CD4-positive, CD25-positive, alpha-beta regulatory T cell (primary cell): ENCODE measurements at regions not wholly inside any gene's neighbourhood (a gene's known extent, or its start where the extent isn't known, plus 50 kb on each side); places are given as distances from the start of the nearest gene placed in this dataset.

Experiments
- ATAC-seq, 2 donors: fragments of 150-1000 bp; cut with Tn5 transposase; one replicate each; pipeline ENCODE4 v1.10.0; 2021; ENCODE audit warnings: low read depth in 2 of 2, moderate number of reproducible peaks in 2 of 2, moderate library complexity in 1 of 2
- DNase-seq, 3 donors: peaks; one replicate each; pipeline versions ENCODE4 v3.0.0 to v3.0.0-alpha.2; 2012 to 2022; ENCODE audit warnings: mixed read lengths in 1 of 3
- H3K27ac ChIP-seq: one replicate; pipeline ENCODE4 v1.7.0; 2013; ENCODE audit warnings: mild to moderate bottlenecking, low read length; ENCODE audit not compliant: insufficient read depth, poor library complexity, severe bottlenecking
- H3K27me3 ChIP-seq: one replicate; pipeline ENCODE4 v1.7.0; 2013; ENCODE audit warnings: low read length; ENCODE audit not compliant: control insufficient read depth, insufficient read depth
- H3K36me3 ChIP-seq: one replicate; pipeline ENCODE4 v1.7.0; 2013; ENCODE audit warnings: mild to moderate bottlenecking, low read length, moderate library complexity; ENCODE audit not compliant: control insufficient read depth, insufficient read depth
- H3K4me1 ChIP-seq: 2 replicates; pipeline ENCODE4 v1.7.0; 2013; ENCODE audit warnings: mild to moderate bottlenecking, low read length; ENCODE audit not compliant: insufficient read depth, control insufficient read depth, poor library complexity, severe bottlenecking
- H3K4me3 ChIP-seq: one replicate; pipeline ENCODE4 v1.7.0; 2013; ENCODE audit warnings: low read depth, mild to moderate bottlenecking, low read length, moderate library complexity
- H3K9me3 ChIP-seq, 2 experiments: 1 replicate in 1 of 2; 2 replicates in 1 of 2; pipeline ENCODE4 v1.7.0; 2013; ENCODE audit warnings: low read length in 2 of 2, mild to moderate bottlenecking in 1 of 2, moderate library complexity in 1 of 2; ENCODE audit not compliant: control insufficient read depth in 2 of 2
- H3K27ac Mint-ChIP-seq, 3 donors: one replicate each; pipeline ENCODE4 v1.8.0; 2020 to 2022; ENCODE audit warnings: mild to moderate bottlenecking in 3 of 3, mixed read lengths in 3 of 3, moderate library complexity in 2 of 3
- H3K27me3 Mint-ChIP-seq: one replicate; pipeline ENCODE4 v1.8.0; 2022; ENCODE audit warnings: mild to moderate bottlenecking, mixed read lengths
- H3K36me3 Mint-ChIP-seq: one replicate; pipeline ENCODE4 v1.8.0; 2020; ENCODE audit warnings: mixed read lengths
- H3K4me1 Mint-ChIP-seq, 4 donors: one replicate each; pipeline ENCODE4 v1.8.0; 2020 to 2022; ENCODE audit warnings: mixed read lengths in 4 of 4, mild to moderate bottlenecking in 1 of 4
- H3K4me3 Mint-ChIP-seq, 4 donors: one replicate each; pipeline ENCODE4 v1.8.0; 2020 to 2022; ENCODE audit warnings: mild to moderate bottlenecking in 4 of 4, mixed read lengths in 4 of 4, moderate library complexity in 3 of 4
- H3K9me3 Mint-ChIP-seq, 7 donors: one replicate each; pipeline ENCODE4 v1.8.0; 2020 to 2022; ENCODE audit warnings: mixed read lengths in 7 of 7, mild to moderate bottlenecking in 3 of 7, moderate library complexity in 2 of 7

- peaks cover 0 to 4% of the 10 kb centered on the region in 2 experiments for H3K9me3 ChIP-seq
- Mint-ChIP-seq H3K9me3 (peaks cover 0 to 17% (median 6%) of the 10 kb centered on the region in 7 donors), H3K36me3 (no peaks in the 10 kb centered on the region), H3K27ac (no peak overlapping the region), H3K27me3 (no peaks in the 10 kb centered on the region), H3K4me3 (no peak overlapping the region), H3K4me1 (no peaks in the 10 kb centered on the region)
- H3K27ac ChIP-seq = no peak overlapping the region
- H3K27me3 ChIP-seq = no peaks in the 10 kb centered on the region
- DNase-seq (no peak), ATAC-seq (no peak)
- no peak overlapping the region for H3K4me3 ChIP-seq
- no peaks in the 10 kb centered on the region for H3K36me3 ChIP-seq
- no peaks in the 10 kb centered on the region for H3K4me1 ChIP-seq
These were observed 892.9 kb downstream of the OLFM4 start for GRCh38 chr13:53921473-53921872.

DNA sequence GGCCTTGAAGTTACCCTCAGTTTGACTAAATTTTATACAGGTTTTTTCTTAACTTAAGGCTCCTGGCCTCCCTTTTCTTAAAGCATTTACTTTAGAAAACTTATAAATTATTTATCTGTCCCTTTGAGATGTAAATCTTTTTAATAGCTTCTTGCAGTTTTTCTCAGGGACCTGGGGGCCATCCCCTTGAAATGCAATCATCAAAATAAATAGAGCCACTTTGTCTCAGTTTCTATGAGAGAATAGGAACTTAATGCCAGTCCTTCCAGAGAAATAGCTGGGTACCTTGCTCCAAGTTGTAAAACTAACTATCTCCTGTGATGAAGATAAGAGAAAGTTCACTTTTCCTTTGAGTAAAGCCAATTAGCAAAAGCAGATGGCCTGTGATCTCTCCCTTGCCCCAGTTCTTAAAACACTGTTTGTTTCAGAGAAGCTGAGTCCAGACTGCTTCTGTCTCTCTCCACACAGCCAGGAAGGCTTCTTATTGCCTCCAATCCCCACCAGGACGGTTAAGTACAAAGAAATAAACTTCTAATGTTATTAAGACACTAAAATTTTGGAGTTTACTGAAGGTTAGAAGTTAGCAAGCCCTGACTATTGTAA lies 913.1 kb downstream of the OLFM4 start:
- Mint-ChIP-seq H3K27ac (no peak overlapping the region), H3K9me3 (peaks cover 0 to 35% (median 4%) of the 10 kb centered on the region in 7 donors), H3K36me3 (no peaks in the 10 kb centered on the region), H3K4me3 (no peak overlapping the region), H3K4me1 (no peaks in the 10 kb centered on the region), H3K27me3 (no peaks in the 10 kb centered on the region)
- H3K27ac ChIP-seq = no peak overlapping the region
- peaks cover 0 to 9% of the 10 kb centered on the region in 2 experiments for H3K9me3 ChIP-seq
- no peaks in the 10 kb centered on the region for H3K36me3 ChIP-seq
- no peaks in the 10 kb centered on the region for H3K4me1 ChIP-seq
- ATAC-seq = no peak
- DNase-seq = no peak
- H3K27me3 ChIP-seq = no peaks in the 10 kb centered on the region
- H3K4me3 ChIP-seq = no peak overlapping the region

GRCh38 chr13:53946500-53946899 lies 917.9 kb downstream of the OLFM4 start:
- Mint-ChIP-seq H3K36me3 (no peaks in the 10 kb centered on the region), H3K4me3 (no peak overlapping the region), H3K27me3 (no peaks in the 10 kb centered on the region), H3K27ac (no peak overlapping the region), H3K9me3 (peaks cover 0 to 32% (median 4%) of the 10 kb centered on the region in 7 donors), H3K4me1 (no peaks in the 10 kb centered on the region)
- H3K27ac ChIP-seq = no peak overlapping the region
- ATAC-seq = no peak
- peaks cover 3 to 9% of the 10 kb centered on the region in 2 experiments for H3K9me3 ChIP-seq
- no peak for DNase-seq
- no peak overlapping the region for H3K4me3 ChIP-seq
- H3K4me1 ChIP-seq = no peaks in the 10 kb centered on the region
- H3K27me3 ChIP-seq = no peaks in the 10 kb centered on the region
- H3K36me3 ChIP-seq = no peaks in the 10 kb centered on the region

- Mint-ChIP-seq H3K27ac (no peak overlapping the region), H3K4me1 (no peaks in the 10 kb centered on the region), H3K27me3 (no peaks in the 10 kb centered on the region), H3K4me3 (no peak overlapping the region), H3K9me3 (peaks cover 0 to 15% (median 4%) of the 10 kb centered on the region in 7 donors), H3K36me3 (no peaks in the 10 kb centered on the region)
- H3K4me3 ChIP-seq = no peak overlapping the region
- H3K9me3 ChIP-seq = peaks cover 0 to 3% of the 10 kb centered on the region in 2 experiments
- H3K27ac ChIP-seq = no peak overlapping the region
- DNase-seq (no peak), ATAC-seq (no peak)
- no peaks in the 10 kb centered on the region for H3K27me3 ChIP-seq
- H3K36me3 ChIP-seq = no peaks in the 10 kb centered on the region
- H3K4me1 ChIP-seq = no peaks in the 10 kb centered on the region
These were observed 924.6 kb downstream of the OLFM4 start for GRCh38 chr13:53953183-53953582.
